ENCODE measurements at regions not wholly inside any gene's neighbourhood (a gene's known extent, or its start where the extent isn't known, plus 50 kb on each side); places are given as distances from the start of the nearest gene placed in this dataset.
"Not testable (repeated sequence)": the region's sequence is repeated elsewhere in the genome, so short reads cannot be mapped to it uniquely, and the experiment has no call there.

- DNase-seq (ENCODE audit: low read depth in 1 of 2, low spot score in 1 of 2): no peak
These were observed 93.2 kb upstream of the TNFSF4 start for GRCh38 chr1:173300061-173301044.

- no peak for DNase-seq (ENCODE audit: low read depth in 1 of 2, low spot score in 1 of 2)
These were observed 94.4 kb upstream of the TNFSF4 start for GRCh38 chr1:173301507-173301906.

GRCh38 chr1:173302366-173302765 is 95.2 kb upstream of the TNFSF4 start:
- no peak for DNase-seq (ENCODE audit: low read depth in 1 of 2, low spot score in 1 of 2)

GRCh38 chr1:173302890-173303829 is 96.0 kb upstream of the TNFSF4 start:
- no peak for DNase-seq (ENCODE audit: low read depth in 1 of 2, low spot score in 1 of 2)

GRCh38 chr1:173303984-173304383 is 96.9 kb upstream of the TNFSF4 start:
- DNase-seq (ENCODE audit: low read depth in 1 of 2, low spot score in 1 of 2): no peak

- no peak for DNase-seq (ENCODE audit: low read depth in 1 of 2, low spot score in 1 of 2)
These were observed 97.5 kb upstream of the TNFSF4 start for GRCh38 chr1:173304529-173305227.

- no peak for DNase-seq (ENCODE audit: low read depth in 1 of 2, low spot score in 1 of 2)
These were observed 100.7 kb upstream of the TNFSF4 start for GRCh38 chr1:173307845-173308244.

- no peak for DNase-seq (ENCODE audit: low read depth in 1 of 2, low spot score in 1 of 2)
These were observed 107.5 kb upstream of the TNFSF4 start for GRCh38 chr1:173314656-173315055.

- no peak for DNase-seq (ENCODE audit: low read depth in 1 of 2, low spot score in 1 of 2)
These were observed 108.2 kb upstream of the TNFSF4 start for GRCh38 chr1:173315296-173315695.

- DNase-seq (ENCODE audit: low read depth in 1 of 2, low spot score in 1 of 2): no peak
These were observed 111.7 kb upstream of the TNFSF4 start for GRCh38 chr1:173318788-173319187.

GRCh38 chr1:173324352-173324751 is 117.2 kb upstream of the TNFSF4 start:
- DNase-seq (ENCODE audit: low read depth in 1 of 2, low spot score in 1 of 2): not testable (repeated sequence)

GRCh38 chr1:173327987-173328386 is 120.9 kb upstream of the TNFSF4 start:
- DNase-seq (ENCODE audit: low read depth in 1 of 2, low spot score in 1 of 2): not testable (repeated sequence)

GRCh38 chr1:173328961-173329360 is 121.8 kb upstream of the TNFSF4 start:
- no peak for DNase-seq (ENCODE audit: low read depth in 1 of 2, low spot score in 1 of 2)

GRCh38 chr1:173329726-173330125 is 122.6 kb upstream of the TNFSF4 start:
- no peak for DNase-seq (ENCODE audit: low read depth in 1 of 2, low spot score in 1 of 2)

- DNase-seq (ENCODE audit: low read depth in 1 of 2, low spot score in 1 of 2): no peak
These were observed 123.2 kb upstream of the TNFSF4 start for GRCh38 chr1:173330149-173330951.

GRCh38 chr1:173330952-173331548 is 123.9 kb upstream of the TNFSF4 start:
- not testable (repeated sequence) for DNase-seq (ENCODE audit: low read depth in 1 of 2, low spot score in 1 of 2)

GRCh38 chr1:173332026-173332425 is 124.9 kb upstream of the TNFSF4 start:
- DNase-seq (ENCODE audit: low read depth in 1 of 2, low spot score in 1 of 2): no peak

- no peak for DNase-seq (ENCODE audit: low read depth in 1 of 2, low spot score in 1 of 2)
These were observed 126.5 kb upstream of the TNFSF4 start for GRCh38 chr1:173333581-173333980.

GRCh38 chr1:173337126-173337525 is 130.0 kb upstream of the TNFSF4 start:
- no peak for DNase-seq (ENCODE audit: low read depth in 1 of 2, low spot score in 1 of 2)

- no peak for DNase-seq (ENCODE audit: low read depth in 1 of 2, low spot score in 1 of 2)
These were observed 134.2 kb upstream of the TNFSF4 start for GRCh38 chr1:173341307-173341706.

Measured in activated T-helper 1 cell treated with anti-CD3 and anti-CD28 coated beads, Interleukin-2, amount 50 U/mL, for 16 hours (primary cell).